ENCODE measurements at regions not wholly inside any gene's neighbourhood (a gene's known extent, or its start where the extent isn't known, plus 50 kb on each side); places are given as distances from the start of the nearest gene placed in this dataset.

DNA sequence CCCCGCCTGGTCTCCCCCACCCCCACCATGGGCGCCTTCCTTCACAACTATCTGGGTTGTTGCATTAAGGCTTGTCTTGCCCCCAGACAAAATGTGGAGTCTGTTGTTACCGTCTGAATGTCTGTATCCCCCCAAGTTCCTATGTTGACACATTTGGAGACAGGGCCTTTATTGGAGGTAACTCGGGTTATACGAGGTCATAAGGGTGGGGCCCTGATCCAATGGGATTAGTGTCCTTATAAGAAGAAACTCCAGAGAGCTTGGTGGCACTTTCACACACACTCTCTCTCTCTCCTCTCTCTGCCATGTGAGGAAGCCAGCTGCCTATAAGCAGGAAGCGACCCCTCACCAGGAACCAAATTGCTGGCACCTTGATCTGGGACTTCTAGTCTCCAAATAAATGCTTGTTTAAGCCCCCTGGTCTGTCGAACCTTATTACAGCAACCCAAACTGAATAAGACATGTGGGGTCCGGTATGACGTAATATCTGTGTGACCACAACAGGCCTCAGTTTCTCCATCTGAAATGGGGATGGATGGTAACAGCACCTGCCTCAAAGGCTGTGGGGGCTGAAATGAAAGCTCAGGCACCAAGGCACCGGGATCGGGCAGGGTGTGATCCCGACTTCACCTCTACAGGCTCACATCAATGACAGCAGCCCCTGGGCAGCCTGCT lies 222.3 kb downstream of the CTTN start:
- Mint-ChIP-seq H3K27me3 (no peaks in the 10 kb centered on the region), H3K4me3 (no peak overlapping the region), H3K9me3 (no peaks in the 10 kb centered on the region), H3K27ac (no peak overlapping the region), H3K4me1 (no peaks in the 10 kb centered on the region), H3K36me3 (ENCODE audit: low read depth) (no peaks in the 10 kb centered on the region)
- CTCF ChIA-PET, result no interaction called here
- intact Hi-C loops (cut with micrococcal nuclease), result no loop called here
- no peak for DNase-seq
- POLR2A ChIA-PET, result no interaction called here
- ATAC-seq (ENCODE audit: low read depth), result no peak
- TF ChIP-seq, protein P1, sequence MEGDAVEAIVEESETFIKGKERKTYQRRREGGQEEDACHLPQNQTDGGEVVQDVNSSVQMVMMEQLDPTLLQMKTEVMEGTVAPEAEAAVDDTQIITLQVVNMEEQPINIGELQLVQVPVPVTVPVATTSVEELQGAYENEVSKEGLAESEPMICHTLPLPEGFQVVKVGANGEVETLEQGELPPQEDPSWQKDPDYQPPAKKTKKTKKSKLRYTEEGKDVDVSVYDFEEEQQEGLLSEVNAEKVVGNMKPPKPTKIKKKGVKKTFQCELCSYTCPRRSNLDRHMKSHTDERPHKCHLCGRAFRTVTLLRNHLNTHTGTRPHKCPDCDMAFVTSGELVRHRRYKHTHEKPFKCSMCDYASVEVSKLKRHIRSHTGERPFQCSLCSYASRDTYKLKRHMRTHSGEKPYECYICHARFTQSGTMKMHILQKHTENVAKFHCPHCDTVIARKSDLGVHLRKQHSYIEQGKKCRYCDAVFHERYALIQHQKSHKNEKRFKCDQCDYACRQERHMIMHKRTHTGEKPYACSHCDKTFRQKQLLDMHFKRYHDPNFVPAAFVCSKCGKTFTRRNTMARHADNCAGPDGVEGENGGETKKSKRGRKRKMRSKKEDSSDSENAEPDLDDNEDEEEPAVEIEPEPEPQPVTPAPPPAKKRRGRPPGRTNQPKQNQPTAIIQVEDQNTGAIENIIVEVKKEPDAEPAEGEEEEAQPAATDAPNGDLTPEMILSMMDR (IDR thresholded peaks at IDR 0.05), result no peak

DNA sequence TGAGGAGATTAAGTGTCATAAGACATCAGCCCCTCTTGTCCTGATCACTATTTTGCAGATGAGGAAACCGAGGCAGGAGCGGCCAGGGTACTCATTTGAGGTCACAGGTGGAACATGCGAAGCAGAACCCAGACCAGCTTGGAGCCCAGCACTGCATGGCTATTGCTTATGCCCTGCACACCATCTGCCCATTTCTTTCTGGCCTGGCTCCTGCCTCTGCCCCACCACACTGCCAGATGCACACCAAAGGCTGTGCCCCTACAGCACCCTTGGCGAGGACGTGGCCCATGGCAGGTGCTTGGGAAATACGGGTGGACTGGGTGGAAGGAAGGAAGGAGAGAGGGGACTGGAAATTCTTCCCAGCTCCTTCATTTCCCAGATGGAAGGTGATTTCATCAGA lies 222.9 kb downstream of the CTTN start:
- DNase-seq, result no peak
- Mint-ChIP-seq H3K36me3 (ENCODE audit: low read depth) (no peaks in the 10 kb centered on the region), H3K27ac (no peak overlapping the region), H3K9me3 (no peaks in the 10 kb centered on the region), H3K27me3 (no peaks in the 10 kb centered on the region), H3K4me1 (no peaks in the 10 kb centered on the region), H3K4me3 (no peak overlapping the region)
- no peak for ATAC-seq (ENCODE audit: low read depth)
- TF ChIP-seq, protein P1 (IDR thresholded peaks at IDR 0.05), result no peak
- ChIA-PET CTCF (no interaction called here), POLR2A (no interaction called here)
- intact Hi-C loops (cut with micrococcal nuclease), result no loop called here

DNA sequence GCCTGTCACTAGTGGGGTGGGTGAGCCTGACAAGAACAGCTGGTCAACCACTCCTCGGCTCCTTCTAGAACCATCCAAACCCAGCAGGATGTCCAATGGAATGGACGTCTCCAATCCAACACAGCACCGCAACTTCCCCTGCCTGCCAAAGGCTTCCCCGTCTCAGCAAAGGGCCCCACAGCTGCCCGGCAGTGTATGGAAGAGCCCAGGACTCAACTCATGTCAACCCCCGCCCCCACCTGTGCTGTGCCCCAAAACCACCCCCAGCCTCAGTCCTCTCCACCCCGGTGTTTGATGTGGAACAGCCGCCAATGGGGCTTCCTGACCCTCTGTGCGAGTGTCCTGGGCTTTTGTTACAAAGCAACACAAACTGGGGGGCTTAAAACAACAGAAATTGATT lies 223.8 kb downstream of the CTTN start:
- Mint-ChIP-seq H3K9me3 (no peaks in the 10 kb centered on the region), H3K27me3 (no peaks in the 10 kb centered on the region), H3K4me3 (no peak overlapping the region), H3K4me1 (no peaks in the 10 kb centered on the region), H3K36me3 (ENCODE audit: low read depth) (no peaks in the 10 kb centered on the region), H3K27ac (no peak overlapping the region)
- TF ChIP-seq, protein P1 (IDR thresholded peaks at IDR 0.05), result no peak
- CTCF ChIA-PET, result no interaction called here
- no peak for DNase-seq
- POLR2A ChIA-PET, result interaction anchor here (0.5 kb wide), 1 partner anchor 290 kb away, joined by 4 read pairs; no protein-coding TSS in a partner anchor
- no peak for ATAC-seq (ENCODE audit: low read depth)
- intact Hi-C loops (cut with micrococcal nuclease), result no loop called here

DNA sequence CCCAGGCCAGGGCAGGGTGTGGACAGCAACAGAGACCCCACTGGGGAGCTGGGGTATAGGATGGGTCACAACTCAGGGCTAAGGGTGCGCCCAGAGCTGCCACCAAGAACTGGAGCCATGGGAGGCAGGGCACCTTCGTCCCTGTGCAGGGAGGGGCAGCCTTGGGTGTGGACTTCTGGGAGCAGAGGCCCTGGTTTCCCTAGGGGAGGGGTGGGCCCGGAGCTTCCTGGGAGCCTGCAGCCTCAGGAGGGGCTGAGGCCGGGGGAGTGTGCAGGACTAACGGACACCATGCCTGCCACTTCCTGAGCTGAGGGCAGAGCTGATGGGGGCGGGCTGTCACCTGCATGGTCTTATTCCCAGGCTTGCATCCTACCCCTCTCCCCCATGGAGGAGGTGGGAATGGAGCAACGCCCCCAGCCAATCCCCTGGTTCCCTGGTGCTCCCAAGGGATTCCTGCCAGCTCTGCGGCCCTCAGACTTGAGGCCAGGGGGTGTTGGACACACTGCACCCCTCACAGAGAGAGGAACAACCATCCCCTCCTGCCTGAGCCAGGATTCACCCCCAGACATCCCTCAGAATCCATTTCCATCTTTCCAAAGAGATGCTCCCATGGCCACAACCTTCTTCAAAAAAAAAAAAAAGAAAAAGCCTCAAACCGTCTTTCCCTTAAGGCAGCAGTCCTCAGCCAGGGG lies 225.7 kb downstream of the CTTN start:
- ATAC-seq (ENCODE audit: low read depth), result no peak
- Mint-ChIP-seq H3K27me3 (no peaks in the 10 kb centered on the region), H3K4me3 (no peak overlapping the region), H3K4me1 (no peaks in the 10 kb centered on the region), H3K9me3 (no peaks in the 10 kb centered on the region), H3K27ac (no peak overlapping the region), H3K36me3 (ENCODE audit: low read depth) (no peaks in the 10 kb centered on the region)
- intact Hi-C loops (cut with micrococcal nuclease), result no loop called here
- no peak for DNase-seq
- CTCF ChIA-PET, result no interaction called here
- POLR2A ChIA-PET, result no interaction called here
- TF ChIP-seq, protein P1 (IDR thresholded peaks at IDR 0.05), result no peak

DNA sequence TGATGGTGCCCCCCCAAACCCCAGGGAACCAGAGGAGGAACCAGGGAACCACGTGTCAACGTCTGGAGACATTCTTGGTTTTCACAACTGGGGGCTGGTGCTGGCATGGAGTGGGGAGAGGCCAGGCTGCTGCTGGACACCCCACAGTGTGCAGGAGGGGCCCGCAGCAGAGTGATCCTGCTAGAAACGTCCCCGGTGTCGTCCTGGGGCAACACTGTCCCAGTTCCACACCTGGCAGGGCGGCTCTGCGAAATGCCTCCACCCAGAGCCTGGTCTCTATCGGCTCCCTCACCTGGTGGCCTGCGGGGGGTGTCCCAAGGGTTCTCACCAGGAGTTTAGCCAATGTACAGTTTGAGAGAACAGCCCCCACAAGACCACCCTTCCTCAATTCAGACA lies 226.3 kb downstream of the CTTN start:
- Mint-ChIP-seq H3K4me3 (no peak overlapping the region), H3K4me1 (no peaks in the 10 kb centered on the region), H3K27me3 (no peaks in the 10 kb centered on the region), H3K9me3 (no peaks in the 10 kb centered on the region), H3K36me3 (ENCODE audit: low read depth) (no peaks in the 10 kb centered on the region), H3K27ac (no peak overlapping the region)
- CTCF ChIA-PET, result no interaction called here
- POLR2A ChIA-PET, result no interaction called here
- intact Hi-C loops (cut with micrococcal nuclease), result no loop called here
- DNase-seq (no peak), ATAC-seq (ENCODE audit: low read depth) (no peak)
- TF ChIP-seq, protein P1 (IDR thresholded peaks at IDR 0.05), result no peak
